ENCODE measurements at regions not wholly inside any gene's neighbourhood (a gene's known extent, or its start where the extent isn't known, plus 50 kb on each side); places are given as distances from the start of the nearest gene placed in this dataset.

- DNase-seq (ENCODE audit: low spot score) = no peak
These were observed 180.9 kb upstream of the GRIK2 start for GRCh38 chr6:101212640-101213039.

- no peak for DNase-seq (ENCODE audit: low spot score)
These were observed 171.5 kb upstream of the GRIK2 start for GRCh38 chr6:101222007-101222406.

GRCh38 chr6:101224751-101225150 lies 168.8 kb upstream of the GRIK2 start:
- DNase-seq (ENCODE audit: low spot score) = no peak

- no peak for DNase-seq (ENCODE audit: low spot score)
These were observed 166.8 kb upstream of the GRIK2 start for GRCh38 chr6:101226677-101227135.

GRCh38 chr6:101230866-101231265 lies 162.6 kb upstream of the GRIK2 start:
- DNase-seq (ENCODE audit: low spot score) = no peak

- DNase-seq (ENCODE audit: low spot score) = no peak
These were observed 161.8 kb upstream of the GRIK2 start for GRCh38 chr6:101231606-101232235.

GRCh38 chr6:101232961-101233360 lies 160.5 kb upstream of the GRIK2 start:
- no peak for DNase-seq (ENCODE audit: low spot score)

GRCh38 chr6:101236709-101237108 lies 156.8 kb upstream of the GRIK2 start:
- no peak for DNase-seq (ENCODE audit: low spot score)

- DNase-seq (ENCODE audit: low spot score) = no peak
These were observed 152.1 kb upstream of the GRIK2 start for GRCh38 chr6:101241442-101241841.

- DNase-seq (ENCODE audit: low spot score) = no peak
These were observed 144.0 kb upstream of the GRIK2 start for GRCh38 chr6:101249470-101249869.

- no peak for DNase-seq (ENCODE audit: low spot score)
These were observed 136.3 kb upstream of the GRIK2 start for GRCh38 chr6:101257163-101257562.

GRCh38 chr6:101259505-101259904 lies 134.0 kb upstream of the GRIK2 start:
- DNase-seq (ENCODE audit: low spot score) = no peak

- no peak for DNase-seq (ENCODE audit: low spot score)
These were observed 129.9 kb upstream of the GRIK2 start for GRCh38 chr6:101263596-101263995.

- no peak for DNase-seq (ENCODE audit: low spot score)
These were observed 127.4 kb upstream of the GRIK2 start for GRCh38 chr6:101266063-101266462.

- no peak for DNase-seq (ENCODE audit: low spot score)
These were observed 125.0 kb upstream of the GRIK2 start for GRCh38 chr6:101268541-101268940.

GRCh38 chr6:101275251-101275650 lies 118.3 kb upstream of the GRIK2 start:
- no peak for DNase-seq (ENCODE audit: low spot score)

- DNase-seq (ENCODE audit: low spot score) = no peak
These were observed 117.4 kb upstream of the GRIK2 start for GRCh38 chr6:101276066-101276465.

GRCh38 chr6:101279410-101279809 lies 114.1 kb upstream of the GRIK2 start:
- DNase-seq (ENCODE audit: low spot score) = no peak

GRCh38 chr6:101281266-101281665 lies 112.2 kb upstream of the GRIK2 start:
- no peak for DNase-seq (ENCODE audit: low spot score)

GRCh38 chr6:101284131-101284530 lies 109.4 kb upstream of the GRIK2 start:
- DNase-seq (ENCODE audit: low spot score) = no peak

- no peak for DNase-seq (ENCODE audit: low spot score)
These were observed 107.4 kb upstream of the GRIK2 start for GRCh38 chr6:101286146-101286545.

GRCh38 chr6:101290346-101290745 lies 103.2 kb upstream of the GRIK2 start:
- DNase-seq (ENCODE audit: low spot score) = no peak

- no peak for DNase-seq (ENCODE audit: low spot score)
These were observed 99.4 kb upstream of the GRIK2 start for GRCh38 chr6:101294051-101294638.

- DNase-seq (ENCODE audit: low spot score) = no peak
These were observed 98.8 kb upstream of the GRIK2 start for GRCh38 chr6:101294676-101295075.

All from CD4-positive, alpha-beta T cell treated with Interleukin-2 at 100 ng/mL for 4 hours (primary cell).